Kidney (tissue), 13 donors: ENCODE measurements at regions not wholly inside any gene's neighbourhood (a gene's known extent, or its start where the extent isn't known, plus 50 kb on each side); places are given as distances from the start of the nearest gene placed in this dataset.

Experiments used
- DNase-seq, 5 donors: peaks; one replicate each; pipeline ENCODE4 v3.0.0-alpha.2; 2013 to 2020
- FAIRE-seq: peaks from 2 replicates; lab custom pipeline; 2012; peaks lifted over from hg19 to GRCh38; lab: Jason Lieb, UNC
- H3K27ac ChIP-seq, 2 donors: one replicate each; pipeline ENCODE4 v1.7.0; 2013; ENCODE audit warnings: low read depth in 2 of 2, low read length in 2 of 2, inconsistent platforms in 1 of 2
- H3K27me3 ChIP-seq: one replicate; pipeline ENCODE4 v1.7.1; 2013; ENCODE audit warnings: low read length, inconsistent platforms; ENCODE audit not compliant: control insufficient read depth, insufficient read depth
- H3K36me3 ChIP-seq, 3 donors: one replicate each; pipeline versions ENCODE4 v1.7.0 to v1.7.1; 2013; ENCODE audit warnings: low read length in 3 of 3, control low read depth in 1 of 3, inconsistent platforms in 1 of 3; ENCODE audit not compliant: insufficient read depth in 3 of 3, control insufficient read depth in 2 of 3
- H3K4me1 ChIP-seq, 3 donors: one replicate each; pipeline versions ENCODE4 v1.7.0 to v1.7.1; 2013; ENCODE audit warnings: low read length in 3 of 3, inconsistent platforms in 1 of 3, low read depth in 1 of 3; ENCODE audit not compliant: control insufficient read depth in 2 of 3, insufficient read depth in 2 of 3
- H3K4me3 ChIP-seq, 3 donors: one replicate each; pipeline versions ENCODE4 v1.7.0 to v1.8.1; 2013; ENCODE audit warnings: low read length in 3 of 3, control low read depth in 1 of 3, inconsistent platforms in 1 of 3
- H3K9ac ChIP-seq, 3 donors: one replicate each; pipeline versions ENCODE4 v1.7.0 to v1.7.1; 2013; ENCODE audit warnings: low read length in 3 of 3, control low read depth in 1 of 3, inconsistent platforms in 1 of 3
- H3K9me3 ChIP-seq, 3 donors: one replicate each; pipeline versions ENCODE4 v1.7.0 to v1.7.1; 2013; ENCODE audit warnings: low read length in 3 of 3, control low read depth in 1 of 3, inconsistent platforms in 1 of 3; ENCODE audit not compliant: control insufficient read depth in 2 of 3, insufficient read depth in 1 of 3
- CTCF ChIP-seq: IDR thresholded peaks from 3 replicates; pipeline ENCODE4 v1.5.1; 2012; ENCODE audit warnings: mild to moderate bottlenecking, moderate library complexity, borderline replicate concordance; ENCODE audit not compliant: insufficient read depth; ENCODE audit errors: extremely low read depth
- intact Hi-C: fragments of 100-400 bp; cut with DNase I; formaldehyde crosslinking; loops from one replicate; pipeline ENCODE4 v1.11.1; 2022
- donor health status: control.
- donor health status: control.
- donor health status: control.
- donor health status: control.
- donor health status: control.
- donor health status: DM: yes; HTN: yes; CAD: no.
- donor health status: Normal renal cell carcinoma (clear cell type).

- Histone ChIP-seq H3K9me3 (peaks cover 0 to 7% (median 6%) of the 10 kb centered on the region in 3 donors), H3K27me3 (no peaks in the 10 kb centered on the region), H3K4me1 (no peaks in the 10 kb centered on the region), H3K9ac (no peak overlapping the region), H3K4me3 (no peak overlapping the region), H3K27ac (no peak overlapping the region), H3K36me3 (no peaks in the 10 kb centered on the region)
- FAIRE-seq (no peak), DNase-seq (peak in 1 of 5 donors; percentile 9)
- intact Hi-C loops: no loop called here
- no peak for TF ChIP-seq CTCF
Observed at GRCh38 chr20:24277196-24277595, 192.2 kb upstream of the SYNDIG1 start.

- no peaks in the 10 kb centered on the region for H3K27me3 ChIP-seq
- FAIRE-seq: no peak
- no peak overlapping the region for H3K9ac ChIP-seq
- no peak for DNase-seq
- no peaks in the 10 kb centered on the region for H3K36me3 ChIP-seq
- no peak overlapping the region for H3K4me3 ChIP-seq
- intact Hi-C loops: no loop called here
- TF ChIP-seq CTCF: no peak
- H3K27ac ChIP-seq: no peak overlapping the region
- peaks cover 0 to 7% (median 6%) of the 10 kb centered on the region in 3 donors for H3K9me3 ChIP-seq
- H3K4me1 ChIP-seq: no peaks in the 10 kb centered on the region
Observed at GRCh38 chr20:24275946-24276705, 193.3 kb upstream of the SYNDIG1 start.

- DNase-seq: no peak
- peaks cover 0 to 7% (median 6%) of the 10 kb centered on the region in 3 donors for H3K9me3 ChIP-seq
- no peak overlapping the region for H3K27ac ChIP-seq
- no peak for FAIRE-seq
- H3K36me3 ChIP-seq: no peaks in the 10 kb centered on the region
- no peaks in the 10 kb centered on the region for H3K27me3 ChIP-seq
- no peak for TF ChIP-seq CTCF
- intact Hi-C loops: no loop called here
- no peaks in the 10 kb centered on the region for H3K4me1 ChIP-seq
- H3K4me3 ChIP-seq: no peak overlapping the region
- no peak overlapping the region for H3K9ac ChIP-seq
Observed at GRCh38 chr20:24273251-24273650, 196.2 kb upstream of the SYNDIG1 start.

GRCh38 chr20:24261351-24261750 is 208.1 kb upstream of the SYNDIG1 start:
- intact Hi-C loops: no loop called here
- no peak for TF ChIP-seq CTCF
- Histone ChIP-seq H3K27me3 (no peaks in the 10 kb centered on the region), H3K4me1 (no peaks in the 10 kb centered on the region), H3K9me3 (no peaks in the 10 kb centered on the region), H3K4me3 (no peak overlapping the region), H3K36me3 (no peaks in the 10 kb centered on the region), H3K27ac (no peak overlapping the region), H3K9ac (no peak overlapping the region)
- DNase-seq (no peak), FAIRE-seq (no peak)
